Fibroblast of upper back skin (primary cell): ENCODE measurements at regions not wholly inside any gene's neighbourhood (a gene's known extent, or its start where the extent isn't known, plus 50 kb on each side); places are given as distances from the start of the nearest gene placed in this dataset.
A peak's percentile ranks its signal among the peaks of the same experiment; 100 is the strongest.
"Not testable (repeated sequence)": the region's sequence is repeated elsewhere in the genome, so short reads cannot be mapped to it uniquely, and the experiment has no call there.

Source experiments
- DNase-seq: peaks from one replicate; pipeline ENCODE4 v3.0.0-alpha.2; 2013

DNA sequence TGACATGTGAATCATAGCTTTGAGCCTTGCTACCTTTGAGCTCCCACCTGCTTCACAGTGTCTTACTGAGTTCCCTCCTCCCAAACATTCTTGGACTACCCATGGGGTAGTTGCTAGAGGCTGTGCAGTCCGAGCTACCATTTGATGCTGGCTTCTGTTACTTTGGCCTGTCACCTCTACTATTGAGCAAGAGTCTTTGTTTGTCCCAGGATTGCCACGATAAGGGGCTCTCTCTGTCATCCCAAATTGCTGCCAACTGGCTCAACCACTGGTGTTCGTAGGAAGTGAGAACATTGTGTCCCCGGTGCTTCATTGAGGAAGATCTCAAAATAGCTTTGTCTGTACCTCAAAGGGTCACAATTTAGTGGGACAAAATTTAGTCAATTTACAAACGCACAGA, 59.1 kb upstream of the PAX8 start:
- no peak for DNase-seq

DNA sequence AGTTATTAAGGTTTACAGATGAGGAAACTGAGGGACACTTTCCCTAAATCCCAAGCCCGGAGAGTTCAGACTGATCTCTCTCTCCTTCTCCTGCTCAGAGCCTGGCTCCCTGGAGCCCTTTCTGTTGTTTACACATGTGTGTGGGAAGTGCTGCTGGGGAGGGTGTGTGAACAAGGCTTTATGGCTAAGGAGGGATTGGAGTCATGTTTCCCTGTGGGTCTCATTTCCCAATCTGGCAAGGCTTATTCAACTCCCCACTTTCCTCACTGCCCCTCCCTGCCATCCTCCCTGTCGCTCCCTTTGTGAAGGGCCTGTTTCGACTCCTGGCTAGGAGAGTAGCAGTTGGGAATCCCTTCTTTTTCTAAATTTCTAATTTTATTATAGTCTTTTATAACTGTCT, 57.3 kb upstream of the PAX8 start:
- peak; percentile 33 for DNase-seq

DNA sequence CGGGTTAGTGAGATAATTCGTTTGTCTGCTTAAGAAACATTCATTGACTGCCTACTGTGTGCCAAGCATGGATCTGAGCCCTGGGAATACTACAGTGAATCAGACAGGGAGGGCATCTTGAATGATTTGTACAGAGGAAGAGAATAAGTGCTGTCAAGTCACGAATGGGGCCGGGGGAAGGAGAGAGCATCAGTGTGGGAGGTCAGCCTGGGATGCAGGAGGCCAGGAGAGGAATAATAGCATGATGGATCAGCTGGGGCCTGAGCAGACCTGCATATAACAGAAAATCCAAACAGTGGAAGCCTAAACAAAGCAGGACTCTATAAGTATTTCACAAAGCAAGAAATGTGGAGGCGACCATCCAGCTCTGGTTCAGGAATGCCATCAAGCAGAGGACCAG, 55.4 kb upstream of the PAX8 start:
- DNase-seq: no peak

DNA sequence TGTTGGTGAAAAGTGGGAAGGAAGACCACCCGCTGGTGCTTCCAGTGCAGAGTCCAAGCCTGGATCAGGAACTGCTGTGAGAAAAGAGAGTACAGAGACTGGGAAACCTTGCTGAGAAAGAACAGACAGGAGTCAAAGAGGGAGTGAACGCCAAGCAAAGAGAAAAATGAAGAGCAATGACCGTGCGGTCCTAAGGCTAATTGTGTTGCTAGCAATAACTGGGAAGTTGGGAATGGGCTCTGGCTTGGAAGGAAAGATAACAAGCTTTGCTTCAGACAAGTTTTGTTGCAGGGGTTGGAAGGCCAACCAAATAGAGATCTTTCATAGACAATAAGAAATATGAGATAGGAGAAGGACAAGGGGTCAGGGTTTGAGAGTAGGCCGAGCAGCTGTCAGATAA, 55.0 kb upstream of the PAX8 start:
- not testable (repeated sequence) for DNase-seq

DNA sequence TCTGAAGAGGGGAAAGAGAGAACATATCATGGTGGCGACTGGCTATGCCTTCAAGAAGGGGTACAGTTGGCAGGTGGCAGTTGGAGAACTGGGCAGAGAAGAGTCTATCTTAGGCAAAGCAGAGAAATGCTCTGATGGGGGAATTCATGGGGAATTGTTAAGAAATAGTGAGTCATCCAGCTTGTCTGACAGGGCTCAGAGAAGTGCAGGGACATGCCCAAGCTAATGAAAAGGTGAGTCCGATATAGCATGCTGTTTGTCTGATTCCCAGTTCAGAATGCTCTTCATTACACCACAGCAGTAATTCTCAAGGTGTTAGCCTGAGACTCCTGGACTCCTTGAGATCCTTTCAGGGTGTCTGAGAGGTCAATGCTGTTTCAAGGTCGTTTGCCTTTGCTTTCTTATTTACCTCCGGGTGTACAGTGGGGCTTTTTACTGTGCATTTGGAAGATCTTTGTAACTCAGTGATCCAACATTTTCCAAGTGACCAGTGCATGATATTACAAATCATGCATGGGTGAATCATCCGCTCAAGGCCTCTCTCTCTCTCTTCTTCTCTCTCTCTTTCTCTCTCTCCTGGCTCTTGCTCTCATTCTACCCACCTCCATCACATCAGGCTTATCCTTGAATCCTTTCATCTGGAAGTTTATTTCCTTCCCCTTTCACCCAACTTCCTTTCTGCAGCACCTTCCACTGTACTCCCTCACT, 51.5 kb upstream of the PAX8 start:
- DNase-seq: peak; percentile 29

DNA sequence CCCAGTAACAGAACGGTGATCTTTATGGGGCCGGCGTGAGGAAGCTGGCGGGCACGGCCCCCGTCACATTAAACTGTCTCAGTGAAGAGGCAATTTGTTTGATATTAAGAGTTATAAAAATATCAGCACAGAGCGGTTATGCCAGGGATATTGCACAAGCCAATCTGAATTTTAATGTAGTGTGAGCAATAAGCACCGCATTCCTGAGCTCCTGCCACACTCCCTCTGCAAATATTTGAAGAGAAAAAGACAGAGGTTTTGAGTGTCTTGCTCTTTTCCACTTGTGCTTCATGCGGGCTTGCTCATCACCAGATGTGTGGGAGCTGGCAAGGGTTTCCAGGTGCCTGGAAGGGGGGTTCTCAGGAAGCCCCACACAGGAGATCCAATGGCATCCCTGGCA, 50.3 kb upstream of the PAX8 start:
- DNase-seq: peak; percentile 79

DNA sequence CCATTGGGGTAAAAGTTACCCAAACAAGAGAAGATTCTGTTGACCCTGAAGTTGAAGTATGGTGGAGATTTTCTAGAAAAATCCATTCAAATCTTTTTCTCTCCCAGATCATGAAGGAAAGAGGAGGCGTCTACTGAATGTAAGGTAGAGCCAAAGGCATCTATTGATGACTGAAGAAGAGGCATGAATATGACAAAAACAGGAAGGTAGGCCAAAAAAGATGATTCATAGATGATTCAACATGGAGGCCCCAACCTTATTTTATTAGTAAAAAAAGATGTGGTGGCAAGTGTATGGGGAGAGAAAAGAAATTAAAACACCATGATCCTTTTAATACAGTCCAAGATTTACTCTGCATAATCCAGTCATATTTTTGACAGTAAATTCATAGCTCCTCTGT, 49.9 kb upstream of the PAX8 start:
- peak; percentile 53 for DNase-seq
